Breast epithelium (tissue), 3 donors: ENCODE measurements at regions not wholly inside any gene's neighbourhood (a gene's known extent, or its start where the extent isn't known, plus 50 kb on each side); places are given as distances from the start of the nearest gene placed in this dataset.

ENCODE experiments used
- POLR2A ChIP-seq: fragments of 450-650 bp; IDR thresholded peaks from one replicate; pipeline ENCODE4 v1.6.1; 2016; ENCODE audit warnings: antibody characterized with exemption, mild to moderate bottlenecking, moderate library complexity
- POLR2AphosphoS5 ChIP-seq, 3 donors: sonication (generic); formaldehyde crosslinking; IDR thresholded peaks; one replicate each; pipeline ENCODE4 v1.6.1; 2017; ENCODE audit warnings: antibody characterized with exemption in 3 of 3
- TF ChIP-seq, protein P1 (sequence below), 3 donors: fragments of 450-650 bp; IDR thresholded peaks; one replicate each; pipeline ENCODE4 v1.5.1; 2016 to 2017; ENCODE audit warnings: antibody characterized with exemption in 3 of 3, mild to moderate bottlenecking in 3 of 3, moderate library complexity in 3 of 3

DNA sequence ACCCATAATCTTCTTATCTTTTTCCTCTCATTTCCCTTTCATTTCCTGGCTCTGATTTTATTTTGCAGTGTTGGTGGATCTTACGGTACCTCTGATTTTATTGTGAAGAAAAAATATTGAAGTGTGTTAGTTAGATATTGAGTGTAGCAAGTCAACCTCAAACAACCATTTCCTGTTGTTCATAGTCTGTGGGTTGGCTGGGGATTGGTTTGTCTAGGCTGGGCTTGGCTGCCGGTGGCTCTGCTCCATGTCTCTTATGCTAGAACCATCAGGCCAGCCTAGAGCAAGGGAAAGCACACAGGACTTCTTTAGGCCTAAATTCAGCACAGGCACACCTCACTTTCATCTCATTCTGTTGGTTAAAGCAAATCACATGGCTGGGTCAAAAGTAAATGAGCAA, 383.1 kb upstream of the LCORL start:
- TF ChIP-seq, protein P1, sequence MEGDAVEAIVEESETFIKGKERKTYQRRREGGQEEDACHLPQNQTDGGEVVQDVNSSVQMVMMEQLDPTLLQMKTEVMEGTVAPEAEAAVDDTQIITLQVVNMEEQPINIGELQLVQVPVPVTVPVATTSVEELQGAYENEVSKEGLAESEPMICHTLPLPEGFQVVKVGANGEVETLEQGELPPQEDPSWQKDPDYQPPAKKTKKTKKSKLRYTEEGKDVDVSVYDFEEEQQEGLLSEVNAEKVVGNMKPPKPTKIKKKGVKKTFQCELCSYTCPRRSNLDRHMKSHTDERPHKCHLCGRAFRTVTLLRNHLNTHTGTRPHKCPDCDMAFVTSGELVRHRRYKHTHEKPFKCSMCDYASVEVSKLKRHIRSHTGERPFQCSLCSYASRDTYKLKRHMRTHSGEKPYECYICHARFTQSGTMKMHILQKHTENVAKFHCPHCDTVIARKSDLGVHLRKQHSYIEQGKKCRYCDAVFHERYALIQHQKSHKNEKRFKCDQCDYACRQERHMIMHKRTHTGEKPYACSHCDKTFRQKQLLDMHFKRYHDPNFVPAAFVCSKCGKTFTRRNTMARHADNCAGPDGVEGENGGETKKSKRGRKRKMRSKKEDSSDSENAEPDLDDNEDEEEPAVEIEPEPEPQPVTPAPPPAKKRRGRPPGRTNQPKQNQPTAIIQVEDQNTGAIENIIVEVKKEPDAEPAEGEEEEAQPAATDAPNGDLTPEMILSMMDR (IDR thresholded peaks at IDR 0.05): no peak
- TF ChIP-seq POLR2AphosphoS5 (IDR thresholded peaks at IDR 0.05) (no peak), POLR2A (no peak)
